Stimulated activated CD8-positive, alpha-beta memory T cell treated with anti-CD3 and anti-CD28 coated beads, Interleukin-12 subunit alpha, Interleukin-12 subunit beta, amount 100 ng/mL, for 1 hour (primary cell): ENCODE measurements at regions not wholly inside any gene's neighbourhood (a gene's known extent, or its start where the extent isn't known, plus 50 kb on each side); places are given as distances from the start of the nearest gene placed in this dataset.

Source experiments
- DNase-seq: peaks from one replicate; pipeline ENCODE4 v3.0.0-alpha.2; 2020; ENCODE audit warnings: low read depth

DNA sequence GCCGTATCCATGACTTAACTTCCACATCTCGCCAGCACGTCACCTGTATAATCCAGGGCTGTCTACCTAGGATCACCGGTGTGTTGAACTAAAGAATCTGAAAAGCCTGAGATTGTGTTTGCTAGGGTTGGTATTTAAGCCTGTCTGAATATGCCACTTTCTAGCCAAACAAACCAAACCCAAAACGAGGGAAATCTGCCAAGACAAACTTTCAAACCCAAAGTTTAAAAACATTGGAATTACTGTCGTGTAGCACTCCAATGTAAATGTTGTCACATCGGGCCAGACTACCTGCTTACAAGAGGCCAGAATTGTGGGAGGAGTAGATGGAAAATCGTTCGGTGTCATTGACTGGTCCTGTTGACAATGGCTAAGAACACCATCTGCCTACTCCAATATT is 747.8 kb downstream of the EFNB2 start:
- DNase-seq = no peak

DNA sequence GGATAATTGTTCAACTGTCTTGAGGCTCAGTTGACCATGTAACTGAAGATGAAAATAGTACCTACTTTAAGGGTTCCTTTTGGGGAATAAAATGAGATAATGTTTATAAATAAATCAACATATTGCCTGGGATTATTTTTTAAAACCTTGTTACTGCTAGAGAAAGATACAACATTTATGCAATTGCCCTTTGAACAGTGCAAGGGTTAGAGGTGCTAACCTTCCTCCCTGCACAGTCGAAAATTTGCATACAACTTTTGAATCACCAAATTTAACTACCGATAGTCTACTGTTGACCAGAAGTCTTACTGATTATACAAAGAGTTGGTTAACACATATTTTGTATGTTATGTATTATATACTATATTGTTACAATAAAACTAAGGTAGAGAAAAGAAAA is 750.0 kb downstream of the EFNB2 start:
- DNase-seq = no peak

DNA sequence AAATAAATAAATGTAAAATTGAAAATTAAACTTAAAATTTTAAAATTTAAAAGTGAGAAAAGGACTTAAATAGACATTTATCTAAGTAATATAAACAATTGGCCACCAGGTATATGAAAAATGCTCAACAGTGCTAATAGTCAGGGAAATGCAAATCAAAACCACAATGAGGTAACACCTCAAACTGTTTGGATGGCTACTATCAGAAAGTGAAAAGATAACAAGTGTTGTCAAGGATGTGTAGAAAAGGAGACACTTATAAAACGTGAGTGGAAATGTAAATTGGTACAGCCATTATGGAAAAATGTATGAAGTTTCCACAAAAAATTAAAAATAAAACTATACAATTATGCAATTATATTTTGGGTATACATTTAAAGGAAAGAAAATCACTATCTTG is 752.2 kb downstream of the EFNB2 start:
- DNase-seq = no peak

GRCh38 chr13:105778196-105778595 is 757.3 kb downstream of the EFNB2 start:
- DNase-seq = no peak

GRCh38 chr13:105774739-105775460 is 760.6 kb downstream of the EFNB2 start:
- DNase-seq = no peak

- DNase-seq = no peak
Observed at GRCh38 chr13:105773863-105774538, 761.5 kb downstream of the EFNB2 start.

- no peak for DNase-seq
Observed at GRCh38 chr13:105773241-105773640, 762.2 kb downstream of the EFNB2 start.

DNA sequence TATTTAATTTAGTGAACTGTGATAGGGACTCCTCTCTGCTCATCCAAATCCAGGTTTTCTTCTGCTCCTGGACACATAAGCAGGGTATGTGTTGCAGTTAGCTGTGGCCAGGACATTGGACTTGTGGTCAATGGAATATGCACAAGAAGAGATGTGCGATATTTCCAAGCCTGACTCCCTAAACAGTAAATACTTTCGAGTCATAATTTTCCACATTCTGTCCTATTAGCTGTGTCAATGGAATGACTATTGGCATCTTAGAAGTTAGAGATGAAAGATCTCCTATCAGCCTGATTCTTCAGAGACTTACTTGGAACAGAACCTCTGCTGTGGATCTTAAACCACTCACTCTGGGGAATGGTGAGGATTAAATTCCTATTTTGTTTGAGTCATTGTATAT is 771.0 kb downstream of the EFNB2 start:
- no peak for DNase-seq

- DNase-seq = no peak
Observed at GRCh38 chr13:105763851-105764250, 771.6 kb downstream of the EFNB2 start.

DNA sequence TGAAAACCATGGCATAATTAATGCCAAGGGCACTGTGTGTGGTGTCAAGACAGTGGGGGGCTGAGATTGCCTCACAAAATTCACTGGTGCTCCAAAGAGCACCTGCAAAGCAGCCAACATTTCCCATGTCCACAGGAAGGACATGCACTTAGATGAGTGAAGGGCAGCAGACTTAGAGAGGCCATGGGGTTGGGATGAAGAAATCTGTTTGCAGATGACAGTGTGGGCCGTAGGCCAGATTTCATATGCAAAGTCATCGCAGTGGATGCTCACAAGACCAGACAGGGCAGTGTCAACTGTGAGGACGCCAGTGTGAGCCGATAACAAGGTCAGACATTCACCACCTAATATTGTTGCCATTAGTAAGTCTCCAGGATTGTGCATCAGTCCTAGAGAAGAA is 773.4 kb downstream of the EFNB2 start:
- DNase-seq = no peak

GRCh38 chr13:105758918-105759860 is 776.3 kb downstream of the EFNB2 start:
- DNase-seq = no peak

DNA sequence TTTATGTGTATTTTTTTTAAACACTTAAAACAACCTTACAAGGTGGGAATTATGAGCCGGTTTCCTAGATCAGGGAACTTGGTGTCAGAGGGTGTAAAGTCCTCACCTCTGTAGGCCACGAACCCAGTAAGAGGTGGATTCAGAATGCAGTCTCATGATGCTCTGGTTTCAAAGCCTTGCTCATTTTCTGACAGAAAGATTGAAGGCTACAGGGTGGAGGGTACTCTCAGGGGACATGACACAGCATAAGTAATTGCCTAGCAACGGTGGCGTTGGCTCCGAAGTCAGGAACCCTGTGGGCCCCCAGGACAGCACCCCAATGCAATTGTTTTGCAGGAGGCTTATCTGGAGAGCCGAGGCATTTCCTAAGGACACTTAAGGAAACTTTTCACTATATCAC is 794.7 kb downstream of the EFNB2 start:
- no peak for DNase-seq

- no peak for DNase-seq
Observed at GRCh38 chr13:105737688-105738087, 797.8 kb downstream of the EFNB2 start.

DNA sequence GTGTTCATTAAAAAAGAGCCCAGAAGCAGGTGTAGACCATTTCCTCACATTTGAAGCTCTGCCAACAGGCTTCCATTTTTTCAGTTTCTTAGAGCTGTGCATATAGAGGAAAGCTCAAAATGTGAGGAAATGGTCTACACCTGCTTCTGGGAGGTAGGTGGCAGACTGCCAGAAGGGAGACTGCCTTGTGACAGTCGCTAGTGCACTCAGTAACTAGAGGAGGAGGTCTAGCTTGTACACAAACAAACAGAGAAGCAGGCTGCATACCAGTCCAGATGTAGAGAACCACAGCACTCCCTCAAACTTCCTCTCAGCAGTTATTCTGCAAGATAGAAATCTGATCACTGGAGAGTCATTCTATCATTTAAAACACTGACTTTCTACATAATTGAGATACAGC is 800.2 kb downstream of the EFNB2 start:
- DNase-seq = no peak

DNA sequence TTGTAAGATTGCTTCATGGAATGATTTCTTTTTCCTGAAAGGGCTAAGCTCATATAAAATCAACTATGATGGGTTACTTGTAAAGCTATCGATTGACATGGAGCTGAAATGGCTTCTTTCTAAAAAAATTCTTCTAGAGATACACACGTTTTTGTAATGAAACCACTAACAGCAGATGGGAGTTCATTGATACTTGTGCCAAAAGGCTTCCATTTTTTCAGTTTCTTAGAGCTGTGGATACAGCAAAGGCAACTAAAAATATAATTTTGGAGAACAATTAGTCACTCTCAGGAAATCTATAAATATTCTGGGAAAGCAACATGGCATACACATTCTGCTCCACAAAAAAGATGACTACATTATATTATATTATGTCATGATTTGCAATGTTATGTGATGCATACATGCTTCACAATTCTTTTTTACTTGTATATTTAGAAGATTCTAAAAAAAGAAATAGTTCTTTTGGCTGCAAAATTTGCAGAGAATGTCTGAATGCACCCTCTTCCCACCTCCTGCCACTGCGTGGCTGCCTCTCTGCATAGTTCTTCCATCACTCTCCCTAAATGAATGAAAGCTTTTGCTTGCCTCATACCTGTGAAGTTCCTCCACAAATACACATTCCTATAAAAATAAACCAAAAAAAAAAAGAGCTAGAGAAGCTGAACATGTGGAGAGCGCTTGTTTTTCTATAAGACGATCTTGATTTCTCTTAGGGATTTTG is 802.5 kb downstream of the EFNB2 start:
- DNase-seq = no peak

DNA sequence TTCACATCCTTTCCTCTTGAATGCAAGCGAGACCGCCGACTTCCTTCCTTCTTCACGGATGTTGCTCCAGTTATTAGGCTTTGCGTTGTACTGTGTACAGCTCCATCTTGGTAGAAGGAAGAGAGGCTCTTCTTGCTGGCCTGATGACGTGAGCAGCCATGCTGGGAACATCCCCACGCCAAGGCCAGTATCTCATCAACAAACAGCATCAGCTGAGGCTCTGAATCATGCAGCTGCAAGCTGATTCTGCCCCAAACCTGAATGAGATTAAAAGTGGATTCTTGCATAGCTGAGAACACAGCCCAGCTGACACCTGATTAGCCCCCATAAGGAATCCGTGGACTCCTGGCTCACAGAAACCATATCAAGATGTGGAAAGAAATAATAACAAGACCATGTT is 809.6 kb downstream of the EFNB2 start:
- no peak for DNase-seq

DNA sequence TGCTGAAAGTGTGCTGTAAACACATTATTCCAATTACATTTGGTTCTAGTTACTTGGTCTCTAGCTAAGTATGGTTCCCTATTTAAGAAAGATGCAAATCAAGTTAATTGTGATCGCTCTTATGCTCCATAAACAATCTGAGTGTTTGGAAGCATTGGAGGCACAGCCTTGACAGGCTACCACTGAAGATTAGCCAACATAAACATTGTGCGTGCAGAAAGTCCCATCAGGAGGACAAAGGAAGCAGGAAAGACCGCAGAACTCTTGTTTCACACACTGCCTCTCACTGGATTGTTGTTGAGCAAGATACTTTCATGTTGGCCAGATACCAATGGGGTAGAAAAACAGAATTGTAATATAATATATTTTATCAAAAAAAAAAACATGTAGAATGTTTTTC is 814.4 kb downstream of the EFNB2 start:
- DNase-seq = no peak

GRCh38 chr13:105719859-105720258 is 815.6 kb downstream of the EFNB2 start:
- no peak for DNase-seq

GRCh38 chr13:105709181-105709580 is 826.3 kb downstream of the EFNB2 start:
- no peak for DNase-seq

- no peak for DNase-seq
Observed at GRCh38 chr13:105703843-105704242, 831.6 kb downstream of the EFNB2 start.

- no peak for DNase-seq
Observed at GRCh38 chr13:105702441-105702840, 833.0 kb downstream of the EFNB2 start.

GRCh38 chr13:105692769-105693168 is 842.7 kb downstream of the EFNB2 start:
- no peak for DNase-seq
